ENCODE measurements at regions not wholly inside any gene's neighbourhood (a gene's known extent, or its start where the extent isn't known, plus 50 kb on each side); places are given as distances from the start of the nearest gene placed in this dataset.
"Not testable (repeated sequence)": the region's sequence is repeated elsewhere in the genome, so short reads cannot be mapped to it uniquely, and the experiment has no call there.

DNA sequence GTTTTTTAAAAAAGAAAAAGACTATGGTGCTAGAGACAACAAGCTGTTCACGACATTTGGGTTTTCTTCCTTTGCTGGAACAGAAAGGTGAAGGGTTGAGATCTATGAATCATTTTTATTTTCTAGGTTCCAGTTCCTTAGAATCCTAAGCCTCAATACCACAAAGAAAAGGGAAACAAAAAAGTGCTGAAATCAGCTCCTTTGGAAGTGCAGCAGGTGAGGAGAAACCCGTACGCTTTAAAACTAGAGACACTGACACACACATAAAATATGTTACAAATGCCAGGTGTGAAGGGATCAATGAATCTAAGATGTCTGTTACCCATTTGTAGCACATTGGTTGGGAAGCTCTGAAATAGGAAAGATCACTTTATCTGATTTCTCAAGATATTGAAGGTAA, 125.2 kb downstream of the AREG start:
- no peak for TF ChIP-seq CTCF (IDR thresholded peaks at IDR 0.05; ENCODE audit: low read depth, low read length)
- no peak for DNase-seq
- Histone ChIP-seq H3K9me3 (no peaks in the 10 kb centered on the region), H3K27me3 (no peaks in the 10 kb centered on the region), H3K36me3 (no peaks in the 10 kb centered on the region), H3K4me1 (no peaks in the 10 kb centered on the region), H3K4me3 (ENCODE audit: low read depth, low read length) (no peak overlapping the region)

- Histone ChIP-seq H3K36me3 (no peaks in the 10 kb centered on the region), H3K4me1 (no peaks in the 10 kb centered on the region), H3K9me3 (no peaks in the 10 kb centered on the region), H3K4me3 (ENCODE audit: low read depth, low read length) (no peak overlapping the region), H3K27me3 (no peaks in the 10 kb centered on the region)
- DNase-seq: no peak
- TF ChIP-seq CTCF (IDR thresholded peaks at IDR 0.05; ENCODE audit: low read depth, low read length): no peak
Observed at GRCh38 chr4:74578329-74578728, 133.4 kb downstream of the AREG start.

DNA sequence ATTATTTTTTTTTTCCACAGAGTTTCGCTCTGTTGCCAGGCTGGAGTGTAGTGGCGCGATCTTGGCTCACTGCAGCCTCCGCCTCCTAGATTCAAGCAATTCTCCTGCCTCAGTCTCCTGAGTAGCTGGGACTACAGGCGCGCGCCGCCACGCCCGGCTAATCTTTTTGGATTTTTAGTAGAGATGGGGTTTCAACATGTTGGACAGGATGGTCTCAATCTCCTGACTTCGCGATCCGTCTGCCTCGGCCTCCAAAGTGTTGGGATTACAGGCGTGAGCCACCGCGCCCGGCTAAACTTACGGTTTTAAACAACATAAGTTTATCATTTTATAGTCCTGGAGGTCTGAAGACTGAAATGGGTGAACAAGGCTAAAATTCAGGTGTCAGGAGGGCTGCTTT, 133.9 kb downstream of the AREG start:
- not testable (repeated sequence) for H3K36me3 ChIP-seq; H3K9me3 ChIP-seq; H3K4me1 ChIP-seq; H3K27me3 ChIP-seq; DNase-seq; H3K4me3 ChIP-seq (ENCODE audit: low read depth, low read length)

GRCh38 chr4:74583089-74583700, 138.3 kb downstream of the AREG start:
- Histone ChIP-seq H3K9me3 (no peaks in the 10 kb centered on the region), H3K27me3 (no peaks in the 10 kb centered on the region), H3K36me3 (no peaks in the 10 kb centered on the region), H3K4me3 (ENCODE audit: low read depth, low read length) (no peak overlapping the region), H3K4me1 (no peaks in the 10 kb centered on the region)
- DNase-seq: no peak
- no peak for TF ChIP-seq CTCF (IDR thresholded peaks at IDR 0.05; ENCODE audit: low read depth, low read length)

- Histone ChIP-seq H3K36me3 (no peaks in the 10 kb centered on the region), H3K4me3 (ENCODE audit: low read depth, low read length) (no peak overlapping the region), H3K9me3 (no peaks in the 10 kb centered on the region), H3K27me3 (no peaks in the 10 kb centered on the region), H3K4me1 (no peaks in the 10 kb centered on the region)
- no peak for DNase-seq
- TF ChIP-seq CTCF (IDR thresholded peaks at IDR 0.05; ENCODE audit: low read depth, low read length): no peak
Observed at GRCh38 chr4:74583757-74584156, 138.8 kb downstream of the AREG start.

GRCh38 chr4:74588350-74588749, 143.4 kb downstream of the AREG start:
- Histone ChIP-seq H3K27me3 (no peaks in the 10 kb centered on the region), H3K4me1 (no peaks in the 10 kb centered on the region), H3K36me3 (no peaks in the 10 kb centered on the region), H3K9me3 (no peaks in the 10 kb centered on the region), H3K4me3 (ENCODE audit: low read depth, low read length) (no peak overlapping the region)
- no peak for DNase-seq
- TF ChIP-seq CTCF (IDR thresholded peaks at IDR 0.05; ENCODE audit: low read depth, low read length): no peak

- TF ChIP-seq CTCF (IDR thresholded peaks at IDR 0.05; ENCODE audit: low read depth, low read length): no peak
- Histone ChIP-seq H3K27me3 (no peaks in the 10 kb centered on the region), H3K4me3 (ENCODE audit: low read depth, low read length) (no peak overlapping the region), H3K9me3 (no peaks in the 10 kb centered on the region), H3K4me1 (no peaks in the 10 kb centered on the region), H3K36me3 (no peaks in the 10 kb centered on the region)
- no peak for DNase-seq
Observed at GRCh38 chr4:74590476-74590875, 145.5 kb downstream of the AREG start.
